CD4-positive, alpha-beta T cell (primary cell): ENCODE measurements at regions not wholly inside any gene's neighbourhood (a gene's known extent, or its start where the extent isn't known, plus 50 kb on each side); places are given as distances from the start of the nearest gene placed in this dataset.

Experiments
- ATAC-seq: fragments of 200-7000 bp; cut with Tn5 transposase; one replicate; pipeline ENCODE4 v1.10.0; 2022; ENCODE audit warnings: mild to moderate bottlenecking; ENCODE audit not compliant: poor library complexity
- CTCF ChIA-PET: fragments of 350-600 bp; sonication (Branson Sonifier 250); formaldehyde crosslinking; loops from one replicate; lab custom pipeline; 2021; ENCODE audit warnings: antibody characterized with exemption, inconsistent platforms; lab: Charles Lee
- POLR2A ChIA-PET: fragments of 350-600 bp; sonication (Branson Sonifier 250); formaldehyde crosslinking; loops from one replicate; lab custom pipeline; 2021; ENCODE audit warnings: antibody characterized with exemption, inconsistent platforms; lab: Charles Lee
- DNase-seq, 14 experiments: peaks; one replicate each; pipeline ENCODE4 v3.0.0-alpha.2; 2013 to 2020; ENCODE audit warnings: mixed read lengths in 2 of 14
- H3K27ac ChIP-seq, 2 donors: one replicate each; pipeline versions ENCODE4 v1.5.1 to v1.7.0; 2013; ENCODE audit warnings: low read length in 2 of 2, low read depth in 1 of 2, mild to moderate bottlenecking in 1 of 2
- H3K27me3 ChIP-seq, 2 experiments: 1 replicate in 1 of 2; 2 replicates in 1 of 2; pipeline versions ENCODE4 v1.6.1 to v1.7.0; 2013; ENCODE audit warnings: low read length in 2 of 2, control low read depth in 1 of 2, mild to moderate bottlenecking in 1 of 2, moderate library complexity in 1 of 2; ENCODE audit not compliant: insufficient read depth in 2 of 2, control insufficient read depth in 1 of 2
- H3K36me3 ChIP-seq: one replicate; pipeline ENCODE4 v1.6.1; 2013; ENCODE audit warnings: low read length, control low read depth; ENCODE audit not compliant: insufficient read depth
- H3K4me1 ChIP-seq: one replicate; pipeline ENCODE4 v1.6.1; 2013; ENCODE audit warnings: low read length, control low read depth; ENCODE audit not compliant: insufficient read depth
- H3K4me3 ChIP-seq: one replicate; pipeline ENCODE4 v1.5.1; 2013; ENCODE audit warnings: mild to moderate bottlenecking, low read length, moderate library complexity
- H3K9me3 ChIP-seq, 2 experiments: 1 replicate in 1 of 2; 2 replicates in 1 of 2; pipeline versions ENCODE4 v1.6.1 to v1.7.0; 2013; ENCODE audit warnings: low read length in 2 of 2, mild to moderate bottlenecking in 2 of 2, control low read depth in 1 of 2, moderate library complexity in 1 of 2; ENCODE audit not compliant: control insufficient read depth in 1 of 2, insufficient read depth in 1 of 2
- H3K27ac Mint-ChIP-seq: one replicate; pipeline ENCODE4 v1.8.0; 2020; ENCODE audit warnings: mixed read lengths
- H3K27me3 Mint-ChIP-seq: one replicate; pipeline ENCODE4 v1.8.0; 2021; ENCODE audit warnings: mixed read lengths
- H3K36me3 Mint-ChIP-seq: one replicate; pipeline ENCODE4 v1.8.0; 2021; ENCODE audit warnings: low read depth, mixed read lengths
- H3K4me1 Mint-ChIP-seq: one replicate; pipeline ENCODE4 v1.8.0; 2021; ENCODE audit warnings: low read depth, mixed read lengths
- H3K4me3 Mint-ChIP-seq: one replicate; pipeline ENCODE4 v1.8.0; 2020; ENCODE audit warnings: mild to moderate bottlenecking, mixed read lengths
- H3K9me3 Mint-ChIP-seq: one replicate; pipeline ENCODE4 v1.8.0; 2020; ENCODE audit warnings: mixed read lengths
- CTCF ChIP-seq: fragments of 200-600 bp; IDR thresholded peaks from one replicate; pipeline ENCODE4 v1.8.0; 2022; ENCODE audit warnings: antibody characterized with exemption, mild to moderate bottlenecking
- intact Hi-C, 2 experiments: fragments of 100-400 bp; cut with DNase I in 1 of 2; cut with micrococcal nuclease in 1 of 2; formaldehyde crosslinking; loops; one replicate each; pipeline versions ENCODE4 v1.15.1 to v1.9.0; 2023 to 2025; cut with DNase I, micrococcal nuclease

DNA sequence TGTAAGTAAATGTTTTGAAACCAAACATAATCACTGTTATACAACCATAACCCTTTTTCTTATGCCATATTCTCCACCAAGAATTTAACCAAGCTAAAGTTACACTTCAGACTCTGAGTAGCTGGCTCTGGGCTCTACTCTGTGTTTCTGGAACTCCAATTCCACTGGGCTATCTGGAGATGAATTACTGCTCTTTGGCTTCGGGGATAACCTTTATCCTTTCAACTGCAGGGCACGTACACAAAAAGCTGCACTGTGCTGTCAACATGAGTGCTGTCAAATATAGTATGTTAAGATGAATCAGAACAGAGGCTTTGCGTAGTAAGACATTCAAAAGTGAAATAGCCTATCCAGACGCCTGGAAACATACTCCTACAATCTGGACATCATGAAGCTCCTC, 500.6 kb downstream of the LTN1 start:
- POLR2A ChIA-PET = no interaction called here
- CTCF ChIA-PET = no interaction called here
- H3K9me3 Mint-ChIP-seq = peaks cover 2% of the 10 kb centered on the region
- no peaks in the 10 kb centered on the region for H3K27me3 Mint-ChIP-seq
- H3K36me3 ChIP-seq = no peaks in the 10 kb centered on the region
- no peak overlapping the region for H3K27ac Mint-ChIP-seq
- no peak overlapping the region for H3K27ac ChIP-seq
- no peaks in the 10 kb centered on the region for H3K36me3 Mint-ChIP-seq
- ATAC-seq = no peak
- H3K4me3 ChIP-seq = no peak overlapping the region
- no peak overlapping the region for H3K4me3 Mint-ChIP-seq
- no peaks in the 10 kb centered on the region for H3K9me3 ChIP-seq
- H3K4me1 Mint-ChIP-seq = no peaks in the 10 kb centered on the region
- intact Hi-C loops = loop anchor here in 1 of 2 experiments (10.0 kb wide), 1 partner anchor 53 kb away; no protein-coding TSS in a partner anchor
- no peak for TF ChIP-seq CTCF
- H3K27me3 ChIP-seq = no peaks in the 10 kb centered on the region
- H3K4me1 ChIP-seq = no peaks in the 10 kb centered on the region
- DNase-seq = no peak

GRCh38 chr21:28489821-28490350, 502.8 kb downstream of the LTN1 start:
- DNase-seq (no peak), ATAC-seq (no peak)
- Histone ChIP-seq H3K4me3 (no peak overlapping the region), H3K36me3 (no peaks in the 10 kb centered on the region), H3K9me3 (no peaks in the 10 kb centered on the region), H3K4me1 (no peaks in the 10 kb centered on the region), H3K27me3 (no peaks in the 10 kb centered on the region), H3K27ac (no peak overlapping the region)
- Mint-ChIP-seq H3K36me3 (no peaks in the 10 kb centered on the region), H3K9me3 (no peaks in the 10 kb centered on the region), H3K4me1 (no peaks in the 10 kb centered on the region), H3K4me3 (no peak overlapping the region), H3K27ac (no peak overlapping the region), H3K27me3 (no peaks in the 10 kb centered on the region)
- CTCF ChIA-PET = no interaction called here
- TF ChIP-seq CTCF = no peak
- intact Hi-C loops = loop anchor here in 1 of 2 experiments (10.0 kb wide), 1 partner anchor 55 kb away; no protein-coding TSS in a partner anchor
- POLR2A ChIA-PET = no interaction called here

GRCh38 chr21:28489162-28489561, 503.5 kb downstream of the LTN1 start:
- H3K27me3 ChIP-seq = no peaks in the 10 kb centered on the region
- DNase-seq = no peak
- H3K4me1 Mint-ChIP-seq = no peaks in the 10 kb centered on the region
- H3K4me1 ChIP-seq = no peaks in the 10 kb centered on the region
- no peak for TF ChIP-seq CTCF
- no peak overlapping the region for H3K4me3 ChIP-seq
- H3K9me3 Mint-ChIP-seq = no peaks in the 10 kb centered on the region
- CTCF ChIA-PET = no interaction called here
- H3K27ac Mint-ChIP-seq = no peak overlapping the region
- no peaks in the 10 kb centered on the region for H3K9me3 ChIP-seq
- no peaks in the 10 kb centered on the region for H3K27me3 Mint-ChIP-seq
- POLR2A ChIA-PET = no interaction called here
- H3K27ac ChIP-seq = no peak overlapping the region
- H3K36me3 ChIP-seq = no peaks in the 10 kb centered on the region
- no peak for ATAC-seq
- no peaks in the 10 kb centered on the region for H3K36me3 Mint-ChIP-seq
- intact Hi-C loops = no loop called here
- no peak overlapping the region for H3K4me3 Mint-ChIP-seq
